ENCODE measurements at regions not wholly inside any gene's neighbourhood (a gene's known extent, or its start where the extent isn't known, plus 50 kb on each side); places are given as distances from the start of the nearest gene placed in this dataset.

DNA sequence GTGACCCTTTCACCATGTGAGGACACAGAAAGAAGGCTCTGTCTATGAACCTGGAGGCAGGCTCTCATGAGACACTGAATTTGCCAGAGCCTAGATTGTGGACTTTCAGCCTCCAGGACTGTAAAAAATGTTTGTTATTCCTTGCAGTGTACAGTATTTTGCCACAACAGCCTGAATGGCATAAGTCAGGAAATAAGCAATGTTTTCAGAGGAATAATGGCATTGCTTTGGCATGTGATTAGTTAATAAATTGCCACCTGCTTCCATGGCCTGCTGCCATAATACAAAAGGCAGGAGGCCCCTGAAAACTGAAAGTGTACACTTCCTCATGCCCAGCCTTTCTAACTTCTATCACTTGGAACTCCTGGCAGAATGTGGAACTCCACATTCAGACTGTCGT is 408.1 kb downstream of the GADD45G start:
- DNase-seq (ENCODE audit: low read depth, low spot score) = no peak
- Histone ChIP-seq H3K4me3 (ENCODE audit: low read length) (no peak overlapping the region), H3K36me3 (ENCODE audit: control insufficient read depth, insufficient read depth, low read length) (no peaks in the 10 kb centered on the region), H3K27ac (ENCODE audit: low read length) (no peak overlapping the region), H3K9me3 (ENCODE audit: control insufficient read depth, insufficient read depth, low read length) (no peaks in the 10 kb centered on the region), H3K4me1 (ENCODE audit: control insufficient read depth, insufficient read depth, low read length) (0 out of 2 replicates have a peak, but pooled peaks cover 1% of the 10 kb centered on the region), H3K27me3 (ENCODE audit: control insufficient read depth, insufficient read depth, low read length) (no peaks in the 10 kb centered on the region)
- no CpG with 5 or more reads among the region's 1 CpG for WGBS (ENCODE audit: insufficient coverage, insufficient read length)

DNA sequence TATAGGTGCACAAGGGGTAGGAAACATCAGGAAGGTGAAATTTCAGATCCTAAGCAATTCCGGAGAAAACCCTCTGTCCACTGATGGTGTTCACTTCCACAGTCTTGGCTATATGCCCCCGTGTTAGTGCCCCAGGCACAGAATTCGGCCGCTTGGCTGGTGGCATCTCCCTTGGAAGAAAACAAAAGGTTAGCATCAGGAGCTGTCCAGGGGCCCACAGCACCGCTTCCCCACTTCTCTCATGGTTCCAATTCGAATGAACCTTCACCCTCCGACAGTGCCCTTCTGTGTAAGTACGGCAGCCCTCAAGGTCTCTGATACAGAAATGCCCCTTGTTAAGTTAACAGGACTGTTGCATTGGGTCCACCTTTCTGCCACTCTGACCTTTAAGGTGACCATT is 409.0 kb downstream of the GADD45G start:
- Histone ChIP-seq H3K4me1 (ENCODE audit: control insufficient read depth, insufficient read depth, low read length) (no peaks in the 10 kb centered on the region), H3K27ac (ENCODE audit: low read length) (no peak overlapping the region), H3K4me3 (ENCODE audit: low read length) (no peak overlapping the region), H3K36me3 (ENCODE audit: control insufficient read depth, insufficient read depth, low read length) (no peaks in the 10 kb centered on the region), H3K9me3 (ENCODE audit: control insufficient read depth, insufficient read depth, low read length) (no peaks in the 10 kb centered on the region), H3K27me3 (ENCODE audit: control insufficient read depth, insufficient read depth, low read length) (no peaks in the 10 kb centered on the region)
- DNase-seq (ENCODE audit: low read depth, low spot score) = no peak
- WGBS (ENCODE audit: insufficient coverage, insufficient read length) = no CpG with 5 or more reads among the region's 8 CpGs

DNA sequence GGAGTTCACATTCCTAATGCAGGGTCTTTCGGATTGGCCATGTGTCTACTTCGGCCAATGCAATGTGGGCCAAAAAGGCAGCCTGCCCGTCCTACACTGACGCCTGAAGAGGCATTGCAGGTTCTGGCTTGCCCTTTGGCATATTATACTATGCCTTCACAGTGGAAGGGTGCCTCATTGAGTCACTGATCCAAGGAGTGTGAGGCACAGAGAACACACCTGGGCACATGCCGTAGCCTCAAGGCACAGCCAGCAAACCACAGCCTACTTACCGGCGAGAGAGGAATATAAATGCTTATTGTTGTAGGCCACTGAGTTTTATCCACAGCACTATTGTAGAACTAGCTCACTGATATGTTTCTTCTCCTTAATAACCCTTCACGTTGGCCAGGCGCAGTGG is 409.6 kb downstream of the GADD45G start:
- no CpG with 5 or more reads among the region's 9 CpGs for WGBS (ENCODE audit: insufficient coverage, insufficient read length)
- Histone ChIP-seq H3K27me3 (ENCODE audit: control insufficient read depth, insufficient read depth, low read length) (no peaks in the 10 kb centered on the region), H3K9me3 (ENCODE audit: control insufficient read depth, insufficient read depth, low read length) (no peaks in the 10 kb centered on the region), H3K4me1 (ENCODE audit: control insufficient read depth, insufficient read depth, low read length) (no peaks in the 10 kb centered on the region), H3K27ac (ENCODE audit: low read length) (no peak overlapping the region), H3K4me3 (ENCODE audit: low read length) (no peak overlapping the region), H3K36me3 (ENCODE audit: control insufficient read depth, insufficient read depth, low read length) (no peaks in the 10 kb centered on the region)
- no peak for DNase-seq (ENCODE audit: low read depth, low spot score)

DNA sequence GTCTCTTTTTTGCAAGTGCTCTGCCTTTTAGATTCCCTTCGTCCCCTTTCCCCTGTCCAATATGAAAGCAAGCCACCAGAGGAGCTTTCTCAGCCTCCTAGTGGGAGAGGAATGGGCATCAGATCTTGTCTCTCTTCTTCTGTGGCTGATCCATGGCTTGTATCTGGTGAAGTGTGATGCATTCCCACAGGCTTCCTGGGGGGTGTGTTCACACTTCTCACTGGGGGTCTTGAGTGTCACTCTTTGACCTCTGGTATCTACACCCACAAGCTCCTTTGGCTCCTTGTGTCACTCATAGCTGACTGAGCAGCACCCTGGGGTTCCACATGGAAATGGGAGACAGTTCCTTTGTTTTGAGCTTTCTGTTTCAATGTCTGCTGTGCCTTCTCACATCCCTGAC is 411.5 kb downstream of the GADD45G start:
- Histone ChIP-seq H3K9me3 (ENCODE audit: control insufficient read depth, insufficient read depth, low read length) (no peaks in the 10 kb centered on the region), H3K36me3 (ENCODE audit: control insufficient read depth, insufficient read depth, low read length) (no peaks in the 10 kb centered on the region), H3K27me3 (ENCODE audit: control insufficient read depth, insufficient read depth, low read length) (no peaks in the 10 kb centered on the region), H3K4me3 (ENCODE audit: low read length) (no peak overlapping the region), H3K27ac (ENCODE audit: low read length) (no peak overlapping the region), H3K4me1 (ENCODE audit: control insufficient read depth, insufficient read depth, low read length) (no peaks in the 10 kb centered on the region)
- WGBS (ENCODE audit: insufficient coverage, insufficient read length) = no CpG with 5 or more reads among the region's 1 CpG
- DNase-seq (ENCODE audit: low read depth, low spot score) = no peak

DNA sequence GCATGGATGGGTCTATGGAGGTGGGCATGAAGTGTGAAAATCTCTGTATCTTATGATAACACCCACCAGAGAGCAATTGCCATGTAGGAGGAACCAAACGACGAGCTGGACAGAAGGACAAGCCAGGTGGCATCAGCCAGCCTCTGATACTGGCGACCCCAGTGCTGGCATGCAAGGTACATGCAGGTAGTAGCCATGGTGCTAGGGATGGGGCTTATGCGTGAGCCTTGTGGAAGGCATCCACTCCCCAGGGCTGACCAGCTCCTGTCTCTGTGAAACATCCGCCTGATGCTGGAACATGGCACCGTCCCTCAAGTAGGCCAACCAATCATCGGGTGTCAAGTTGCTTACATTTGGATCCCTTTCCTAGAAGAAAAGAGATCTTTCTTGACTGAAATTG is 412.9 kb downstream of the GADD45G start:
- Histone ChIP-seq H3K36me3 (ENCODE audit: control insufficient read depth, insufficient read depth, low read length) (no peaks in the 10 kb centered on the region), H3K4me1 (ENCODE audit: control insufficient read depth, insufficient read depth, low read length) (no peaks in the 10 kb centered on the region), H3K4me3 (ENCODE audit: low read length) (no peak overlapping the region), H3K9me3 (ENCODE audit: control insufficient read depth, insufficient read depth, low read length) (no peaks in the 10 kb centered on the region), H3K27me3 (ENCODE audit: control insufficient read depth, insufficient read depth, low read length) (no peaks in the 10 kb centered on the region), H3K27ac (ENCODE audit: low read length) (no peak overlapping the region)
- no CpG with 5 or more reads among the region's 7 CpGs for WGBS (ENCODE audit: insufficient coverage, insufficient read length)
- DNase-seq (ENCODE audit: low read depth, low spot score) = no peak

DNA sequence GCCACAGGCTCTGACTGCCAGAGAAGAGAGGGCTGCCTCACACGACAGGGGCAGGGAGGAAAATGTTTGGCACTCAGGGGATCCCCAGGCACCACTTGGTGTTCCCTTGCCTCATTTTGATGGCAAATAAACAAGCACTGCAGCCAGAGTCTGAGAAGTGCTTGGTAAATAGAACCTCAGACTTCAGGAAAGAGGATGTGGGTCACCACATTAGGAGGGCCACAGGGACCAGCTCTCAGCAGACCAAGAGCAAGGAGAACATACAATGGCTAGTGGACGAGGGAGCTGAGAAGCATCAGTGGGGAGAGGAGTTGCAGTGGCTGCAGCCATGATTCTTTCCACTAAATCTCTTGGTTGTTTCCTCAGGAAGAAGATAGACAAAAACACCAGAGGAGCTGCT is 413.9 kb downstream of the GADD45G start:
- DNase-seq (ENCODE audit: low read depth, low spot score) = no peak
- H3K9me3 ChIP-seq (ENCODE audit: control insufficient read depth, insufficient read depth, low read length) = no peaks in the 10 kb centered on the region
- WGBS (ENCODE audit: insufficient coverage, insufficient read length) = no CpG with 5 or more reads among the region's 2 CpGs
- no peaks in the 10 kb centered on the region for H3K36me3 ChIP-seq (ENCODE audit: control insufficient read depth, insufficient read depth, low read length)
- no peaks in the 10 kb centered on the region; the same call in 1 of the 2 replicates for H3K4me1 ChIP-seq (ENCODE audit: control insufficient read depth, insufficient read depth, low read length)
- no peak overlapping the region for H3K4me3 ChIP-seq (ENCODE audit: low read length)
- H3K27me3 ChIP-seq (ENCODE audit: control insufficient read depth, insufficient read depth, low read length) = no peaks in the 10 kb centered on the region
- H3K27ac ChIP-seq (ENCODE audit: low read length) = no peak overlapping the region

DNA sequence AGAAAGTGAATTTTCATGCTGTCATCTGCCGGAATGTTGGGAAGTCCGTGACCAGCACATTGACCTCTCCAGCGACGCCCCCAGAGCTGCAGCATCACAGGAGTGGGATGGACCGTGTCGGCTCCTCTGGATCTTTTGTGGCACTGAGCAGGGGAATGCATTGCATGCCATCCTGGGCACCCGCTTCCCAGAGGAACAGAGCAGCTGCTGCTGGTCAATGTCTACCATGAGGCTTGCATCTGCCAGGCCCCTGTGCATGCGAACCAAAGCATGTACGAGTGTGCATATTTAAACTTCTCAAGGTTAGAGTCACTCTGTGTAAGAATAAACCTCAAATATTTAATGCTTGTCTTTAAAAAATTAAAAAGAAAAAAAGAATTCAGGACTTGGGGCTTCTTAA is 414.8 kb downstream of the GADD45G start:
- no peak for DNase-seq (ENCODE audit: low read depth, low spot score)
- H3K4me3 ChIP-seq (ENCODE audit: low read length) = no peak overlapping the region
- no peaks in the 10 kb centered on the region for H3K9me3 ChIP-seq (ENCODE audit: control insufficient read depth, insufficient read depth, low read length)
- WGBS (ENCODE audit: insufficient coverage, insufficient read length) = no CpG with 5 or more reads among the region's 9 CpGs
- H3K27ac ChIP-seq (ENCODE audit: low read length) = no peak overlapping the region
- no peaks in the 10 kb centered on the region; the same call in 1 of the 2 replicates for H3K4me1 ChIP-seq (ENCODE audit: control insufficient read depth, insufficient read depth, low read length)
- H3K36me3 ChIP-seq (ENCODE audit: control insufficient read depth, insufficient read depth, low read length) = no peaks in the 10 kb centered on the region
- H3K27me3 ChIP-seq (ENCODE audit: control insufficient read depth, insufficient read depth, low read length) = no peaks in the 10 kb centered on the region

DNA sequence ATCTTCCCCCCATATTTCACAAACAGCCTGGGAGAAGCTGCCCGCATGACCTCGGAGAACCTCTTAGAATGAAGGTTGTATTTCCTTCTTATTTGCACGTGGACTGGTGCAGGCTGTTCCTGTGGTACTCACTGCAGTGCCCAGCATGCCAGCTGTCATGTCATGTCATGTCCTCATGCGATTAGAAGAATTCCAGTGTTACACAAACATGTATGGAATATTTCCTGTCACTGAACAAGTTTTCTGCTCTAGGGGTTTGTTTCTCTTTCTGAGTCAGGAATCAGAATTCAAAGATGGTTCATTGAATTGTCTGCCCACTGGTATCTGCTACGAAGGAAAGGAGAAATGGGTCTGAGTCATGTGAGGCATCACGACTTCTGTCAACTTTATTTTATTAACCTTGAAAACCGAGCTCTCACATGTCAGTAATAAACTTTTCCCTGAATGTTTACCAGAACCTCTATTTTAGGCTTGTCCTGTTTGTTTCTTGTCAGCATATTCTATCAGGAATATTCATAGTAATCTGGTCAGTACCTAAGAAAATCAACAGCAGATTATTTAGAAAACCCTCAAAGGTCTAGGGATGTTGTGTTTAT is 415.6 kb downstream of the GADD45G start:
- Histone ChIP-seq H3K9me3 (ENCODE audit: control insufficient read depth, insufficient read depth, low read length) (no peaks in the 10 kb centered on the region), H3K4me3 (ENCODE audit: low read length) (no peak overlapping the region), H3K4me1 (ENCODE audit: control insufficient read depth, insufficient read depth, low read length) (no peaks in the 10 kb centered on the region; the same call in 1 of the 2 replicates), H3K27ac (ENCODE audit: low read length) (no peak overlapping the region), H3K36me3 (ENCODE audit: control insufficient read depth, insufficient read depth, low read length) (no peaks in the 10 kb centered on the region), H3K27me3 (ENCODE audit: control insufficient read depth, insufficient read depth, low read length) (no peaks in the 10 kb centered on the region)
- no CpG with 5 or more reads among the region's 7 CpGs for WGBS (ENCODE audit: insufficient coverage, insufficient read length)
- DNase-seq (ENCODE audit: low read depth, low spot score) = no peak

DNA sequence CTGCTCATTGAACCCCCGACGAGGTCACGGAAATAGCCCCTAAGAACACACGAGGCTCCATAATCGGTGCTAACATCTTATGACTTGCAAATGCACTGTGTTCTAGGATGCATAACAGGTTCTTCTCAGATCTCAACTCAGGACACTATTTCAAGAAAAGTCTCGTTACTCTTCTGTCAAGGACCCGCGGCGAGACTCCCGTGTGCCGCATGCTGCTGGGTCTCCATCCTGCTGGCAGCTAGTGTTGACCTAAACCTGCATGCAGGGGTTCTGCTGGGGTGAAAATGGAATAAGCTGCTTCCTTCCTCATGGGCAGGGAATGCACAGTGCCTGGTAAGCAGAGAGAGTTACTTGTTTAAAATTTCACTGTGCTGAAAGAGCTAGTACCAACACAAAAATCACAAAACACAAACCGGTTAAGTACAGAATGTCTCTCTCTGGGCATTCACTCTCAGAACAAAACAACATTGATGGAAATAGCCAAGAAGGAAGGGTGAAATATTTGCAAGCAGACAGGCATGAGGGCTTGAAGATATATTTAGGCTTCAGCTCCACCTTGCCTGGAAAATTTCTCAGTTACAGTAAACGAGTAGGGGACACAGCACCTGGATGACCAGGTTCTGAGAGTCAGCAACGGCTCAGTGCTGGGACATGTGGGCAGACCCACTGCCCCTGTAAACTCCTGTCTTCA is 416.5 kb downstream of the GADD45G start:
- no peak for DNase-seq (ENCODE audit: low read depth, low spot score)
- no peak overlapping the region for H3K27ac ChIP-seq (ENCODE audit: low read length)
- no peaks in the 10 kb centered on the region for H3K27me3 ChIP-seq (ENCODE audit: control insufficient read depth, insufficient read depth, low read length)
- no peaks in the 10 kb centered on the region for H3K36me3 ChIP-seq (ENCODE audit: control insufficient read depth, insufficient read depth, low read length)
- no peaks in the 10 kb centered on the region for H3K9me3 ChIP-seq (ENCODE audit: control insufficient read depth, insufficient read depth, low read length)
- H3K4me1 ChIP-seq (ENCODE audit: control insufficient read depth, insufficient read depth, low read length) = peaks cover 2% of the 10 kb centered on the region
- WGBS (ENCODE audit: insufficient coverage, insufficient read length) = no CpG with 5 or more reads among the region's 14 CpGs
- no peak overlapping the region for H3K4me3 ChIP-seq (ENCODE audit: low read length)

DNA sequence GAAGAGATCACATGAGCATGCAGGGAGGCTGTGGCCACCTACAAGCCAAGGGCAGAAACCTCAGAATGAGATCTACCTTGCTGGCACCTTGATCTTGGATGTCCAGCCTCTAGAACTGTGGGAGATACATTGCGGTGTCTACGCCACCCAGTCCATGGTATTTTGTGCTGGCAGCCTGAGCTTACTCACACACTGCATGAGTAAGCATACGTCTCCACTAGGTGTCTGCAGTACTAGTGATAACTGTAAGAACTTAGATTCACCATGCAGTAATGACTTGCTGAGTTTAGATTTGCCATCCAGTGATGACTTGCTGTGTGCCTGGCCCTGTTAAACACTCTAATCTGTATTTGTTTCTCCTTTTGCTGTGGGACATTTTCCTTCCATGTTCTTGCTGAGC is 417.7 kb downstream of the GADD45G start:
- H3K4me3 ChIP-seq (ENCODE audit: low read length) = no peak overlapping the region
- DNase-seq (ENCODE audit: low read depth, low spot score) = no peak
- peaks cover 2% of the 10 kb centered on the region for H3K4me1 ChIP-seq (ENCODE audit: control insufficient read depth, insufficient read depth, low read length)
- H3K36me3 ChIP-seq (ENCODE audit: control insufficient read depth, insufficient read depth, low read length) = no peaks in the 10 kb centered on the region
- H3K27me3 ChIP-seq (ENCODE audit: control insufficient read depth, insufficient read depth, low read length) = no peaks in the 10 kb centered on the region
- no CpG with 5 or more reads among the region's 3 CpGs for WGBS (ENCODE audit: insufficient coverage, insufficient read length)
- H3K27ac ChIP-seq (ENCODE audit: low read length) = no peak overlapping the region
- no peaks in the 10 kb centered on the region for H3K9me3 ChIP-seq (ENCODE audit: control insufficient read depth, insufficient read depth, low read length)

DNA sequence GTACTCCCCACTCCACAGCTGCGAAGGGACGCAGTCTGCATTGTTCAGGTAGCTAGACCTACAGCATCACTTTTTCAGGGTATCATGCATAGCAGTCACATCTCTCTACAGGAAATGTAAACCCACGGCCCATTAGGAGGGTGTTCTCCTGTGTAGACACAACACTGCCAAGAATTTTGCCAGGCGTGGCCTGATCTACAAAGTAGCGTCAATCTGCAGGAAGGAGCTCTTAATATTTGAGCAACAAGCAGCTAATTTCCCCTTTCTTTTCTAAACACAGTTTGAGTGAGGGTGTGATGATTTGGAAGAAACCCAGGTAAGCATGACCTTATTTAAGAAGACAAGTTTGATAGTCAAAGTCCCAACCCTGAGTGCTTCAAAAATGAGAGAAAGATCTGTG is 419.0 kb downstream of the GADD45G start:
- no peak for DNase-seq (ENCODE audit: low read depth, low spot score)
- Histone ChIP-seq H3K4me3 (ENCODE audit: low read length) (no peak overlapping the region), H3K27ac (ENCODE audit: low read length) (no peak overlapping the region), H3K4me1 (ENCODE audit: control insufficient read depth, insufficient read depth, low read length) (peaks cover 2% of the 10 kb centered on the region), H3K9me3 (ENCODE audit: control insufficient read depth, insufficient read depth, low read length) (no peaks in the 10 kb centered on the region), H3K27me3 (ENCODE audit: control insufficient read depth, insufficient read depth, low read length) (no peaks in the 10 kb centered on the region), H3K36me3 (ENCODE audit: control insufficient read depth, insufficient read depth, low read length) (no peaks in the 10 kb centered on the region)
- no CpG with 5 or more reads among the region's 5 CpGs for WGBS (ENCODE audit: insufficient coverage, insufficient read length)
